HL-60 (cell line): ENCODE measurements at regions not wholly inside any gene's neighbourhood (a gene's known extent, or its start where the extent isn't known, plus 50 kb on each side); places are given as distances from the start of the nearest gene placed in this dataset.

Experiments
- TF ChIP-seq, protein P1 (sequence below): IDR thresholded peaks from 2 replicates; pipeline ENCODE4 v1.6.1; 2012; ENCODE audit warnings: low read depth; ENCODE audit not compliant: insufficient replicate concordance
- TF ChIP-seq, protein P2 (sequence below): IDR thresholded peaks from one replicate; pipeline ENCODE4 v1.5.1; 2011; ENCODE audit warnings: low read length, control low read depth, inconsistent platforms; ENCODE audit not compliant: insufficient read depth

DNA sequence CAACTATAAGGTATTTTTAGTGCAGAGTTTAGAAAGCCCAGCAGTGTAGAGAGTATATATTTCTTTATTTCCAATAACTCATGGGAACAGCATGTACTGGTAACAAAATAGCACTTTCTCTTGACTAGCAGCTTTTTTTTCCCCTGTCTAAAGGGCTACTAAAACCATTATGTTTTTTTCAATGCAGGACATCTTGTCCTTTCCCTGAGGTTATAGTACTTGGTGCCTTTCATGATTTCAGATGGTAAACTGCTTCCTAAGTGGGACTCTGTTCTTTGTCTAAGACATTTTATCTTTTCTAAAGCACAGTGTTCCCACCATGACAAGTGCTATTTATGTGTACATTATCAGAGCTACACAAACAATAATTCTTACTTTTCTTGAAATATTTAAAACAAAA is 122.3 kb downstream of the SLC24A2 start:
- TF ChIP-seq, protein P1, sequence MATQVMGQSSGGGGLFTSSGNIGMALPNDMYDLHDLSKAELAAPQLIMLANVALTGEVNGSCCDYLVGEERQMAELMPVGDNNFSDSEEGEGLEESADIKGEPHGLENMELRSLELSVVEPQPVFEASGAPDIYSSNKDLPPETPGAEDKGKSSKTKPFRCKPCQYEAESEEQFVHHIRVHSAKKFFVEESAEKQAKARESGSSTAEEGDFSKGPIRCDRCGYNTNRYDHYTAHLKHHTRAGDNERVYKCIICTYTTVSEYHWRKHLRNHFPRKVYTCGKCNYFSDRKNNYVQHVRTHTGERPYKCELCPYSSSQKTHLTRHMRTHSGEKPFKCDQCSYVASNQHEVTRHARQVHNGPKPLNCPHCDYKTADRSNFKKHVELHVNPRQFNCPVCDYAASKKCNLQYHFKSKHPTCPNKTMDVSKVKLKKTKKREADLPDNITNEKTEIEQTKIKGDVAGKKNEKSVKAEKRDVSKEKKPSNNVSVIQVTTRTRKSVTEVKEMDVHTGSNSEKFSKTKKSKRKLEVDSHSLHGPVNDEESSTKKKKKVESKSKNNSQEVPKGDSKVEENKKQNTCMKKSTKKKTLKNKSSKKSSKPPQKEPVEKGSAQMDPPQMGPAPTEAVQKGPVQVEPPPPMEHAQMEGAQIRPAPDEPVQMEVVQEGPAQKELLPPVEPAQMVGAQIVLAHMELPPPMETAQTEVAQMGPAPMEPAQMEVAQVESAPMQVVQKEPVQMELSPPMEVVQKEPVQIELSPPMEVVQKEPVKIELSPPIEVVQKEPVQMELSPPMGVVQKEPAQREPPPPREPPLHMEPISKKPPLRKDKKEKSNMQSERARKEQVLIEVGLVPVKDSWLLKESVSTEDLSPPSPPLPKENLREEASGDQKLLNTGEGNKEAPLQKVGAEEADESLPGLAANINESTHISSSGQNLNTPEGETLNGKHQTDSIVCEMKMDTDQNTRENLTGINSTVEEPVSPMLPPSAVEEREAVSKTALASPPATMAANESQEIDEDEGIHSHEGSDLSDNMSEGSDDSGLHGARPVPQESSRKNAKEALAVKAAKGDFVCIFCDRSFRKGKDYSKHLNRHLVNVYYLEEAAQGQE = no peak
- TF ChIP-seq, protein P2, sequence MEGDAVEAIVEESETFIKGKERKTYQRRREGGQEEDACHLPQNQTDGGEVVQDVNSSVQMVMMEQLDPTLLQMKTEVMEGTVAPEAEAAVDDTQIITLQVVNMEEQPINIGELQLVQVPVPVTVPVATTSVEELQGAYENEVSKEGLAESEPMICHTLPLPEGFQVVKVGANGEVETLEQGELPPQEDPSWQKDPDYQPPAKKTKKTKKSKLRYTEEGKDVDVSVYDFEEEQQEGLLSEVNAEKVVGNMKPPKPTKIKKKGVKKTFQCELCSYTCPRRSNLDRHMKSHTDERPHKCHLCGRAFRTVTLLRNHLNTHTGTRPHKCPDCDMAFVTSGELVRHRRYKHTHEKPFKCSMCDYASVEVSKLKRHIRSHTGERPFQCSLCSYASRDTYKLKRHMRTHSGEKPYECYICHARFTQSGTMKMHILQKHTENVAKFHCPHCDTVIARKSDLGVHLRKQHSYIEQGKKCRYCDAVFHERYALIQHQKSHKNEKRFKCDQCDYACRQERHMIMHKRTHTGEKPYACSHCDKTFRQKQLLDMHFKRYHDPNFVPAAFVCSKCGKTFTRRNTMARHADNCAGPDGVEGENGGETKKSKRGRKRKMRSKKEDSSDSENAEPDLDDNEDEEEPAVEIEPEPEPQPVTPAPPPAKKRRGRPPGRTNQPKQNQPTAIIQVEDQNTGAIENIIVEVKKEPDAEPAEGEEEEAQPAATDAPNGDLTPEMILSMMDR = no peak
